Stimulated activated CD4-positive, alpha-beta T cell treated with anti-CD3 and anti-CD28 coated beads, Interleukin-1b, Interleukin-23, amount 100 ng/mL, for 1 hour (primary cell): ENCODE measurements at regions not wholly inside any gene's neighbourhood (a gene's known extent, or its start where the extent isn't known, plus 50 kb on each side); places are given as distances from the start of the nearest gene placed in this dataset.

Experiments
- DNase-seq, 2 donors: peaks; one replicate each; pipeline ENCODE4 v3.0.0-alpha.2; 2020; ENCODE audit warnings: low read depth in 2 of 2

- no peak for DNase-seq
Observed at GRCh38 chr1:218640173-218640572, 295.0 kb downstream of the TGFB2 start.

GRCh38 chr1:218642033-218642948 is 297.2 kb downstream of the TGFB2 start:
- no peak for DNase-seq

- DNase-seq = no peak
Observed at GRCh38 chr1:218643281-218643680, 298.1 kb downstream of the TGFB2 start.

- DNase-seq = no peak
Observed at GRCh38 chr1:218643926-218644325, 298.8 kb downstream of the TGFB2 start.

- DNase-seq = no peak
Observed at GRCh38 chr1:218646288-218646687, 301.2 kb downstream of the TGFB2 start.

- no peak for DNase-seq
Observed at GRCh38 chr1:218656301-218657037, 311.3 kb downstream of the TGFB2 start.

GRCh38 chr1:218658269-218658668 is 313.1 kb downstream of the TGFB2 start:
- no peak for DNase-seq

- DNase-seq = no peak
Observed at GRCh38 chr1:218658899-218659298, 313.8 kb downstream of the TGFB2 start.

GRCh38 chr1:218659911-218660677 is 315.0 kb downstream of the TGFB2 start:
- DNase-seq = no peak

GRCh38 chr1:218660678-218661053 is 315.5 kb downstream of the TGFB2 start:
- no peak for DNase-seq

- DNase-seq = no peak
Observed at GRCh38 chr1:218661411-218661810, 316.3 kb downstream of the TGFB2 start.

GRCh38 chr1:218664385-218665170 is 319.4 kb downstream of the TGFB2 start:
- DNase-seq = no peak

- no peak for DNase-seq
Observed at GRCh38 chr1:218665221-218665620, 320.1 kb downstream of the TGFB2 start.

GRCh38 chr1:218666263-218666662 is 321.1 kb downstream of the TGFB2 start:
- no peak for DNase-seq

GRCh38 chr1:218667781-218668516 is 322.8 kb downstream of the TGFB2 start:
- no peak for DNase-seq

- no peak for DNase-seq
Observed at GRCh38 chr1:218669431-218669830, 324.3 kb downstream of the TGFB2 start.

- DNase-seq = no peak
Observed at GRCh38 chr1:218670875-218671274, 325.7 kb downstream of the TGFB2 start.

- no peak for DNase-seq
Observed at GRCh38 chr1:218671573-218671972, 326.4 kb downstream of the TGFB2 start.

GRCh38 chr1:218673170-218673569 is 328.0 kb downstream of the TGFB2 start:
- DNase-seq = no peak

- no peak for DNase-seq
Observed at GRCh38 chr1:218674280-218674773, 329.2 kb downstream of the TGFB2 start.

- DNase-seq = no peak
Observed at GRCh38 chr1:218677026-218677425, 331.9 kb downstream of the TGFB2 start.
